Activated naive CD8-positive, alpha-beta T cell treated with anti-CD3 and anti-CD28 coated beads, Interleukin-2, amount 10 ng/mL, durations not matched to agents 7 days and 5 days (primary cell): ENCODE measurements at regions not wholly inside any gene's neighbourhood (a gene's known extent, or its start where the extent isn't known, plus 50 kb on each side); places are given as distances from the start of the nearest gene placed in this dataset.

Source experiments
- ATAC-seq: fragments of 150-1000 bp; cut with Tn5 transposase; one replicate; pipeline ENCODE4 v1.10.0; 2021; ENCODE audit warnings: low read depth, moderate library complexity
- POLR2A ChIA-PET: fragments of 350-600 bp; sonication (Branson Sonifier 250); formaldehyde crosslinking; loops from one replicate; lab custom pipeline; 2021; ENCODE audit warnings: antibody characterized with exemption; lab: Charles Lee
- DNase-seq: peaks from one replicate; pipeline ENCODE4 v3.0.0; 2021
- H3K27ac Mint-ChIP-seq: one replicate; pipeline ENCODE4 v1.8.0; 2022; ENCODE audit warnings: mild to moderate bottlenecking, mixed read lengths
- H3K27me3 Mint-ChIP-seq: one replicate; pipeline ENCODE4 v1.8.0; 2022; ENCODE audit warnings: mild to moderate bottlenecking, moderate library complexity, mixed read lengths
- H3K36me3 Mint-ChIP-seq: one replicate; pipeline ENCODE4 v1.8.0; 2021; ENCODE audit warnings: mild to moderate bottlenecking, mixed read lengths
- H3K4me1 Mint-ChIP-seq: one replicate; pipeline ENCODE4 v1.8.0; 2021; ENCODE audit warnings: mixed read lengths
- H3K4me3 Mint-ChIP-seq: one replicate; pipeline ENCODE4 v1.8.0; 2022; ENCODE audit warnings: mild to moderate bottlenecking, moderate library complexity, mixed read lengths
- H3K9me3 Mint-ChIP-seq: one replicate; pipeline ENCODE4 v1.8.0; 2021; ENCODE audit warnings: mixed read lengths

DNA sequence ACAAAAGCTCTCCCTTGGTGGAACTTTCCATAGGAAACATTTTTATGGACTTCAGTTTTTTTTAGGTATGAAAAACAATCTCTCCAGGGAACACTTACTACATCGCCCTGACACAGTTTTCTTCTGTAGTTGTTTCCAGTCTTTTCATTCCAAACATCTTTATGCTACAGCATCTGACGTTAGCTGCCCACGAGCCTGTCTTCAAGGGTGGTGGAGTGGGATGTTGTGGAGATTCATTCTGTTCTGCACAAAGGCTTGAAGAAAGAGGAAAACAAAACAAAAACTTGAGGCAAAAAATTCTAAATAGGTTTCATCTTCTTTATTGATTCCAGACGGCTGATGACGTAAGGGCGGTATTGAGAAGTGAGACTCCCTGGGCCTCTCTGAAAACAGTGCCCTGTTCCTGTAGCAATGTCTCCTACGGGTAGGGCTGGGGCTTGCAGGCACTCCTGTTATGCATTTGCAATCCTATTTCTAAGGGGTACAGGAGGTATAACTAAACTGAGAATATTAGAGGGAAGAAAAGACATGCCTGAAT is 375.0 kb downstream of the RNF144A start:
- Mint-ChIP-seq H3K27me3 (peaks cover 4% of the 10 kb centered on the region), H3K36me3 (no peaks in the 10 kb centered on the region), H3K27ac (no peak overlapping the region), H3K4me1 (no peaks in the 10 kb centered on the region), H3K9me3 (no peaks in the 10 kb centered on the region), H3K4me3 (no peak overlapping the region)
- POLR2A ChIA-PET, result no interaction called here
- DNase-seq (no peak), ATAC-seq (no peak)

DNA sequence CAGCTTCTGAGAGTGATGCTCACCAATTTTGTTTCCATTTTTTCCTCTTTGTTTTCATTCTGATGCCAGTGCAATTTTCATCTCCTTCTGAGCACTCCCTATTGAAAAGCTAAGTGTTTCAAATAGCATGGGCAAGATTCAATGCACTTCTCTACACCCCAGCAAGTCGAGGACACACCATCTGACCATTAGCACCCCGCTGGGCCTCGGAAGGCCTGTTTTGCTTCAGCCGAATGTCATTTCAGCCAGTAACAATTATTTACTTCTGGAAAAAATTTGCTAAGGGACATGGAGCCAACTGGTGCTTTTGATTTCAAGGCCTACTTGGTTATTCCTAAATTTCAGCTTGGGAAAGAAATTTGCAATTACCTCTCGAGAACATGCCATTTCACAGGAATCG is 392.4 kb downstream of the RNF144A start:
- Mint-ChIP-seq H3K4me3 (no peak overlapping the region), H3K9me3 (peaks cover 2% of the 10 kb centered on the region), H3K4me1 (no peaks in the 10 kb centered on the region), H3K27ac (no peak overlapping the region), H3K36me3 (no peaks in the 10 kb centered on the region), H3K27me3 (peaks cover 8% of the 10 kb centered on the region)
- DNase-seq (no peak), ATAC-seq (no peak)
- POLR2A ChIA-PET, result no interaction called here

DNA sequence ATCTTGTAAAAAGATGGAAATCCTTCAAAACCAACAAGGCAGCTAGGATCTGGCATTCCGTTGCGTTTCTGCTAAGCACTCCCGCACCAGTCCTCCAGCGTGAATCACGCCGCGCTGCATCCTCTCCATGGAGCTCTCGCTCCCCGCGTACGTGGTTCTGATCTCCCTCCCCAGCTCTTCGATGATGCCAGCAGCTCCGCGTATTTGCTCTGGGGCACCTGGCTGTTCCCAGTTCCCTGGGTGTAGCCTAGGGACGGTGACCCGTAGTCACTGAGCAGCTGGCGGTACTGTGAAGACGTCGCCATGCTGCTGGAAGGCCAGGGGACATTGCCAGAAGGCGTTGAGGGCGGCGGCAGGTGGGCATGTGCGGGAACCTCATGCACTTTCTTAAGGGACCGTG is 407.5 kb downstream of the RNF144A start:
- Mint-ChIP-seq H3K27ac (no peak overlapping the region), H3K36me3 (no peaks in the 10 kb centered on the region), H3K27me3 (peaks cover 9% of the 10 kb centered on the region), H3K4me1 (no peaks in the 10 kb centered on the region), H3K9me3 (peaks cover 2% of the 10 kb centered on the region), H3K4me3 (no peak overlapping the region)
- POLR2A ChIA-PET, result no interaction called here
- no peak for ATAC-seq
- DNase-seq, result no peak

DNA sequence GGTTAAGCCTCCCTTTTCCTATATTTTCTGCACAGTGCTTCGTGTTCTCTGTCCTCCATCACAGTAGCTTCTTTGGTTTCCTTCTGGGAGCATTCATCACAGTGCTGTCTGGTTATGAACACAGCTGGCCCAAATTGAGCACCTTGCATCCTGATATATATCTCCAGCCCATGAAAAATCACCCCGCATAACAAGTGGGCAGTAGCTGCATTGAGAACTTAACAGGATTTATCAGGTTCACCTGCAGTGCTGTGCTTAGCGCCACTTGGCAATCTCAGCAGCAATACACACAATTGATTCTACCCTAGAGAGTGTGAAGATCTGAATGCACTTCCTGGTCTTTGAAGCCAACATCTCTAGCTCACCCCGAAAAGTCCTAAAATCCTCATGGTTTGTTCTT is 408.0 kb downstream of the RNF144A start:
- Mint-ChIP-seq H3K36me3 (no peaks in the 10 kb centered on the region), H3K27ac (no peak overlapping the region), H3K27me3 (peaks cover 9% of the 10 kb centered on the region), H3K4me3 (no peak overlapping the region), H3K9me3 (peaks cover 2% of the 10 kb centered on the region), H3K4me1 (no peaks in the 10 kb centered on the region)
- no peak for DNase-seq
- POLR2A ChIA-PET, result no interaction called here
- ATAC-seq, result no peak

DNA sequence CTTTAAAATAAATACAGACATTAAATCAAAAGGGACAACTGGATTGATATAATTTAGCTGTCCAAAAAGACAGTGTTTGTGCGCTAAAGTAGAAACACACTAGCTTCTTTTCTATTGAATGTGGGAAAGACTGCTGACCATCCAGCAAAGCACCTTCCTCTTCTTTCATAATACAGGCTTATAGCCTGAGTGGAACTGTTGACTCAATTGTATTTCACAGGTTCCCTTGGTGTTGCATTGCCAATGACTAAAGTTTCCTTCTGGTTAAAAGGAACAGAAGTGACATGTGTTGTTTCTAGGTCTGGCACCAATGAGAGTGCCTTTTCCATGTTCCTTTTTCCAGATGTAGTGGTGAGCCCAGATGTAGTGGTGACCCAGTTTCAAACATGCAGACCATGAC is 412.3 kb downstream of the RNF144A start:
- POLR2A ChIA-PET, result interaction anchor here (0.6 kb wide), 1 partner anchor 26 kb away, joined by 3 read pairs; no protein-coding TSS in a partner anchor
- no peaks in the 10 kb centered on the region for H3K9me3 Mint-ChIP-seq

DNA sequence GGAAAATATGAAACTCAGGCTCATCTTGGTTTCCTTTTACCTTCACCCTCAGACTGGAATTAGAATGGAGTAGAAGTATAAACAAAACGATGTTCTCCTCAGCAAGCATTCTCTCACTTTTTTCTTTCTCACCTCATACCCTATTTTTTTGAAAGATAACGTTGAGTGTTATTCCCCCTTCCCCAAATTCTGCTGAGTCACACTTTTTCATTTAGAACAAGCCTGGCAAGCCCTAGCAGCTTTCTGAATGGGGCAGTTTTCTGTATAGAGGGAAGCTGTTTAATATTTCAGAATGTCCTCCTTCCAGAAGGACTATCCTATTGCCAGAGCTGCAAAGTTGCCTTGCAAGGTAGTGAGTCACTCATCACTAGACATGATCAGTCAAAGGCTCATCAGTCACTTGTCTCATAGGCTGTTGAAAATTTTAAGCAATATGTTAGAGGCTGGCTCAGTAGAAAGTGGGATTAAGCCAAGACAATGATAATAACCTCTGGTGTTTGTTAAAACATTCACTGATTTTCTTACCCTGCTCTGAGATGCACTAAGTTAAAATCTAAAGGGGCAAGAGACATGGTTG is 416.1 kb downstream of the RNF144A start:
- DNase-seq (no peak), ATAC-seq (no peak)
- Mint-ChIP-seq H3K9me3 (no peaks in the 10 kb centered on the region), H3K27me3 (peaks cover 23% of the 10 kb centered on the region), H3K4me3 (no peak overlapping the region), H3K36me3 (no peaks in the 10 kb centered on the region), H3K27ac (no peak overlapping the region), H3K4me1 (no peaks in the 10 kb centered on the region)
- POLR2A ChIA-PET, result no interaction called here

More for the DNA sequence above, 412.3 kb downstream of the RNF144A start:
- Mint-ChIP-seq H3K36me3 (no peaks in the 10 kb centered on the region), H3K4me1 (no peaks in the 10 kb centered on the region), H3K27ac (no peak overlapping the region), H3K27me3 (peaks cover 15% of the 10 kb centered on the region), H3K4me3 (no peak overlapping the region)
- ATAC-seq (no peak), DNase-seq (no peak)

DNA sequence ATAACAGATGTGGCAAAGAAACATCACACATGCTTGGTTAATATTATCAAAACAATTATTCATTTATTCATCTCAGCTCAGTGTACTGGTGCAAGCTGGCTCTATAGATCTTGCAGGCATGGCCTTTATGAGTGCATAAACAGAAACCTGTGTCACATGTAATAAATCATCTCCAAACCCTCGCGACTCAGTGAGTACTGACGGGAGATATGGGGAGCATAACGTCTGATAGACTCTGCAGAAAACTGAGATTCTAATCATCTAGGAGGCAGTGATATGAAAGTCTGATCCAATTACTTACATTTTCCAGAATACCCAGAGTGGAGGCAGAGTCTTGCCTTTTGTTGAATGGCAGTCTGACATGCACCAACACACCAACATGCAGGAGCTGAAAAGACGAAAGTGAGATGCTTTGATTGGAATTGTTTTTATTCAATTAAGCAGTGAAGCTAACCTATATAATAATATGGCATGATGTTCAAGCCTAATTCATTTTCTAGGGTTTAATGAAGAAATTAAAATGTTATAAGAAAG is 416.8 kb downstream of the RNF144A start:
- H3K27ac Mint-ChIP-seq, result no peak overlapping the region
- DNase-seq (no peak), ATAC-seq (no peak)
- peaks cover 1% of the 10 kb centered on the region for H3K9me3 Mint-ChIP-seq
- POLR2A ChIA-PET, result no interaction called here
- no peaks in the 10 kb centered on the region for H3K36me3 Mint-ChIP-seq
- H3K27me3 Mint-ChIP-seq, result peaks cover 23% of the 10 kb centered on the region
- no peak overlapping the region for H3K4me3 Mint-ChIP-seq
- no peaks in the 10 kb centered on the region for H3K4me1 Mint-ChIP-seq

DNA sequence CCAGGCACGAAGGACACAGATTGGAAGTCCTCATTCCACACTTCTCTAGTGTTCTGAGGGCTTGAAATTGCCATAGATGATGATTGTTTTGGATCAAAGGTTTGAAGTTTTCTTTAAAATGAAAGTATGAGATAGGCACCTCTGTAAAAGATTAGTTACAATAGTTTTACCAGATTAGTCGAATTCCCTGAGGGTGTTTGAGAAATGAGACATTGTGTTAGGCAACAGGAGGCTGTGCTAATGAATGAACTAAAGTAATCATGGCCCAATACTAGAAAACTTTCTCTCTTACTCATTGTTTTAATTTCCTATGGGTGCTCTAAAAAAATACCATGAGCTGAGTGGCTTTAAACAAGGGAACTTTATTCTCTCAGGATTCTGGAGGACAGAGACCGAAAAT is 421.7 kb downstream of the RNF144A start:
- DNase-seq (no peak), ATAC-seq (no peak)
- Mint-ChIP-seq H3K9me3 (peaks cover 4% of the 10 kb centered on the region), H3K27ac (no peak overlapping the region), H3K4me3 (no peak overlapping the region), H3K4me1 (no peaks in the 10 kb centered on the region), H3K36me3 (no peaks in the 10 kb centered on the region), H3K27me3 (peaks cover 16% of the 10 kb centered on the region)
- POLR2A ChIA-PET, result no interaction called here

DNA sequence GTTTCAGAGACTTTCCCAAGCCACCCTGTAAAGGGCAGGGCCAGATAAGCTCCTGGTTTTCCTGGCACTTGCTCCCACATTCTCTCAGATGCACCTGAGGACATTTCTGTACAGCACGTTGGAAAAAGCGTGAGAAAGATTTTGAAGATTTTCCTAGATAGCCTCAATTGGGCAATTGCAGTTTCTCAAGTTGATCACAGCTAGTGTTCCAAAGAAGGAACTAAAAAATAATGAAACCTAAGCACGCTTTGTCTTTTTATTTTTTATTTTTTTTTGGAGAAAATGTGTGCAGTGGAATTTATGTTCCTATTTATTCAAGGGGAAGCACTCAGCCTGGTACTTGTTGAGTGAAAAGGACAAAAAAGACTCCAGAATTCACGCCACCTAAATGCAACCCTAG is 429.1 kb downstream of the RNF144A start:
- no peak overlapping the region for H3K4me3 Mint-ChIP-seq
- H3K27me3 Mint-ChIP-seq, result peaks cover 2% of the 10 kb centered on the region
- no peak overlapping the region for H3K27ac Mint-ChIP-seq
- no peak for DNase-seq
- no peaks in the 10 kb centered on the region for H3K9me3 Mint-ChIP-seq
- H3K4me1 Mint-ChIP-seq, result no peaks in the 10 kb centered on the region
- ATAC-seq, result no peak
- no peaks in the 10 kb centered on the region for H3K36me3 Mint-ChIP-seq
- POLR2A ChIA-PET, result no interaction called here

DNA sequence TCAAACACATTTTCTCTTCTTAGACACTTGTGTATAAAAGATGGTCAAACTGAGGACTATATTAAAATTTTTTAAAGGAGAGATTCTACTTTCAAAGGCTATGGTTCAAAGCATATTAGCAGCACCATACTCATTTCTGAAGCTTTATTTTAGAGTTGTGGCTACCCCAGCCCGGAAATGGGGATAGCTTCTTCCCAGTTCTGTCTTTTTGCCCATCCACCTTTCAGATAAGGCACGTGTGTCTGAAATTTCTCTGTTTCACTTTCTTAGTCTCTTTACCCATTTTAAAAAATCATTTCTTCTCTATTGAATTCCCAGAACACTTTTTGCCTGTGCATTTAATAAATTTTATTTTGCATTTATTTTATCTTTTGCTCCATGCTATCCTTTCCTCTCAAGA is 431.5 kb downstream of the RNF144A start:
- H3K4me3 Mint-ChIP-seq, result no peak overlapping the region
- no peak overlapping the region for H3K27ac Mint-ChIP-seq
- H3K36me3 Mint-ChIP-seq, result no peaks in the 10 kb centered on the region
- H3K4me1 Mint-ChIP-seq, result no peaks in the 10 kb centered on the region
- H3K9me3 Mint-ChIP-seq, result no peaks in the 10 kb centered on the region
- peaks cover 4% of the 10 kb centered on the region for H3K27me3 Mint-ChIP-seq
- ATAC-seq, result no peak
- no peak for DNase-seq
- POLR2A ChIA-PET, result no interaction called here

DNA sequence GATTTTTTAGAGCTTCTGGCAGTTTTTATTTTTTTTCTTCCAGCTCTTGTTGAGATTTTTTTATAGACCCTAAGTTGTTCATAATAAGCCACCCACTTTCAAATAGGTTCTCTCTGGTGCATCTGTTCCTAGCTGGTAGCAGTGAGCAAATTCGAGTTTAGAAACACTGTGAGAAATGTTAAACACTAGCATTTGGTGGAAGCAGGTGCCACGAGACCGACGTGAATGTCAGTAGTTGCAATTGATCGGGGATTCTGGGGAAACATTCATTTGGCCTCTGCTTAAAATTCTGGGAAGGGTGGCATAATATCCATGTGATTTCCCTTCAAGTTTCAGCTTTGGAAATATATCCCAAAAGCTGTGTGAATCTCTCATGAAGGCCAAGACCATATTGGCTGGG is 435.0 kb downstream of the RNF144A start:
- POLR2A ChIA-PET, result no interaction called here
- Mint-ChIP-seq H3K36me3 (no peaks in the 10 kb centered on the region), H3K4me3 (no peak overlapping the region), H3K27ac (no peak overlapping the region), H3K4me1 (no peaks in the 10 kb centered on the region), H3K27me3 (peaks cover 4% of the 10 kb centered on the region), H3K9me3 (no peaks in the 10 kb centered on the region)
- ATAC-seq (no peak), DNase-seq (no peak)

DNA sequence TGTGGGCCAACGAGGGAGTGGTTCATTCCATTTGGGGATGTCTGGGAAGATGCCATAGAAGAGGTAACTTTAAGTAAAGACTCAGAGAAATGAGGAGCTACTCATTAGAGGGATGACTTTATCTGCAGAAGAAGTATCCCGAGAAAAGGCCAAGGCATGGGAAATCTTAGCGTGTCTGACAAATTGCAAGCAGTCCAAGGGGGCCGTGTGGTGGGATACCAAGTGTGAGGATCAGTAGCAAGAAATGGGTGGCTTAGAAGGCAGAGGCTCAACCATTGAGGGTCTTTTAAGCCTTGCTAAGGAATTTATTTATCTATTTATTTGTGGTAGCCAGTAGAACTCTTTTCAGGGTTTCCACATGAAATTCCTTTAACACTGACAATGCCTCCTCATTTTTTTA is 436.4 kb downstream of the RNF144A start:
- no peak overlapping the region for H3K27ac Mint-ChIP-seq
- H3K4me1 Mint-ChIP-seq, result no peaks in the 10 kb centered on the region
- DNase-seq (no peak), ATAC-seq (no peak)
- no peaks in the 10 kb centered on the region for H3K9me3 Mint-ChIP-seq
- H3K27me3 Mint-ChIP-seq, result peaks cover 4% of the 10 kb centered on the region
- POLR2A ChIA-PET, result no interaction called here
- no peaks in the 10 kb centered on the region for H3K36me3 Mint-ChIP-seq
- no peak overlapping the region for H3K4me3 Mint-ChIP-seq

DNA sequence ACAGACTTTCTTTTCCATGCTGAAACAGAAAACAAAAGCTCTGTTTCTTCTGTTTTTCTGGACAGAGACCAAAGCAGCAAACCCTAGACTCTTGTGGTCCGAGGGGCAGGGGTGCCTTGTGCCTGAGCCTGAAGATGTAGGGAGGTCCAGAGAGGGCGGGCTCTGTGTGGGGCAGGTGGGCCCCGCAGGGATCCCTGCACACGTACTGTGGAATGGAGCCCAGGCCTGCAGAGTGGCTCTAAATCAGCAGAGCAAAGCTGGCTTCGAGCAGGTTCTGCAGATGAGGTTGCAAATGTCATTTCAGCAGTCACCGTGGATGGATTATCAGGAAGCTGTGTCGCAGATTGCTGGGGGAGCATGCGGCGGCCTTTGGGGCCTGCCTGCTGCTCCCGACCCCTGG is 438.6 kb downstream of the RNF144A start:
- DNase-seq, result no peak
- H3K36me3 Mint-ChIP-seq, result no peaks in the 10 kb centered on the region
- H3K27ac Mint-ChIP-seq, result no peak overlapping the region
- no peaks in the 10 kb centered on the region for H3K9me3 Mint-ChIP-seq
- no peak overlapping the region for H3K4me3 Mint-ChIP-seq
- no peaks in the 10 kb centered on the region for H3K4me1 Mint-ChIP-seq
- POLR2A ChIA-PET, result no interaction called here
- peaks cover 9% of the 10 kb centered on the region for H3K27me3 Mint-ChIP-seq
- no peak for ATAC-seq

DNA sequence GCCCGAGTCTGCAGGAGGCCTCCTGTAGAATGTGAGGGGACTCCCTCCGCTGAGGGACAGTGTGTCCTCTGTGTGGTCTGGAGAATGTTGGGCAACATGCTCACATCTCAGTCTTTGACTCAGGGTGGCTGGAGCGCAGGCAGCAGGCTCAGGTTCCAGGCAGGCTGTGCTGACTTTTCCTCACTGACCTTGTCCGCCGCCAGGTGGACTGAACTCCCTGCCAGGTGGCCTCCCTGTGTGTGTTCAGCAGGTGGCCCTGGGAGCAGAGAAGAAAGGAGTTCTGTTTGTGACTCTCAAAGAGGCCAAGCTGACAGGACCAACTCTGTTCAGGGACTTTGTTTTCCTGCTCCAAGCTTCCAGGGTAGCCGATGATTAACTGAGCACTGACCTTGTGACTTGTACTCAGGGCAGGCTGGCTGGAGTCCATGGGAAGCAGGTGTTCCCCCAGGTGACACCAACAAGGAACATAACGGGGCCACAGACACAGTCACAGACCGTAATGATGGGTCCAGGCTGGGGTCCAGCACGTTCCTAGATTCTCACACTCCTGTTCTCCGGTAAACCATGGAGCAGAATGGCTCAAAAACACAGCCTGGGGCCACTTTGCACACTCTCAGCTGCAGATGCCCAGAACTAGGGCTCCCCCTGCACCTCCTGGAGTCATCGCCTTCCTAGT is 439.8 kb downstream of the RNF144A start:
- no peak overlapping the region for H3K27ac Mint-ChIP-seq

More for the DNA sequence above, 439.8 kb downstream of the RNF144A start:
- Mint-ChIP-seq H3K27me3 (peaks cover 11% of the 10 kb centered on the region), H3K4me1 (no peaks in the 10 kb centered on the region), H3K9me3 (no peaks in the 10 kb centered on the region), H3K36me3 (no peaks in the 10 kb centered on the region), H3K4me3 (no peak overlapping the region)
- POLR2A ChIA-PET, result no interaction called here
- no peak for DNase-seq
- no peak for ATAC-seq
